Activated B cell treated with CpG ODN at 0.5 μM for 24 hours (primary cell): ENCODE measurements at regions not wholly inside any gene's neighbourhood (a gene's known extent, or its start where the extent isn't known, plus 50 kb on each side); places are given as distances from the start of the nearest gene placed in this dataset.

Source experiments
- ATAC-seq: fragments of 200-7000 bp; cut with Tn5 transposase; one replicate; pipeline ENCODE4 v1.10.0; 2021; ENCODE audit warnings: low read depth, mild to moderate bottlenecking, moderate library complexity
- CTCF ChIA-PET: fragments of 350-600 bp; sonication (Branson Sonifier 250); formaldehyde crosslinking; loops from one replicate; lab custom pipeline; 2021; ENCODE audit warnings: antibody characterized with exemption; lab: Charles Lee
- POLR2A ChIA-PET: fragments of 350-600 bp; sonication (Branson Sonifier 250); formaldehyde crosslinking; loops from one replicate; lab custom pipeline; 2021; ENCODE audit warnings: antibody characterized with exemption; lab: Charles Lee
- DNase-seq: peaks from one replicate; pipeline ENCODE4 v3.0.0; 2022
- H3K27ac Mint-ChIP-seq: one replicate; pipeline ENCODE4 v1.8.0; 2020; ENCODE audit warnings: mixed read lengths
- H3K27me3 Mint-ChIP-seq: one replicate; pipeline ENCODE4 v1.8.0; 2021; ENCODE audit warnings: mixed read lengths
- H3K36me3 Mint-ChIP-seq: one replicate; pipeline ENCODE4 v1.8.0; 2021; ENCODE audit warnings: low read depth, mixed read lengths
- H3K4me1 Mint-ChIP-seq: one replicate; pipeline ENCODE4 v1.8.0; 2021; ENCODE audit warnings: mixed read lengths
- H3K4me3 Mint-ChIP-seq: one replicate; pipeline ENCODE4 v1.8.0; 2020; ENCODE audit warnings: mild to moderate bottlenecking, mixed read lengths
- H3K9me3 Mint-ChIP-seq: one replicate; pipeline ENCODE4 v1.8.0; 2020; ENCODE audit warnings: mixed read lengths
- CTCF ChIP-seq: fragments of 200-600 bp; IDR thresholded peaks from one replicate; pipeline ENCODE4 v1.8.0; 2022; ENCODE audit warnings: antibody characterized with exemption, mild to moderate bottlenecking
- intact Hi-C: fragments of 100-400 bp; cut with micrococcal nuclease; formaldehyde crosslinking; loops from one replicate; pipeline ENCODE4 v1.15.1; 2024

GRCh38 chr5:8660133-8660893 lies 791.4 kb downstream of the MTRR start:
- ATAC-seq (no peak), DNase-seq (no peak)
- Mint-ChIP-seq H3K27ac (no peak overlapping the region), H3K4me3 (no peak overlapping the region), H3K4me1 (no peaks in the 10 kb centered on the region), H3K9me3 (no peaks in the 10 kb centered on the region), H3K36me3 (no peaks in the 10 kb centered on the region), H3K27me3 (no peaks in the 10 kb centered on the region)
- intact Hi-C loops, result no loop called here
- TF ChIP-seq CTCF, result no peak
- ChIA-PET CTCF (no interaction called here), POLR2A (no interaction called here)

DNA sequence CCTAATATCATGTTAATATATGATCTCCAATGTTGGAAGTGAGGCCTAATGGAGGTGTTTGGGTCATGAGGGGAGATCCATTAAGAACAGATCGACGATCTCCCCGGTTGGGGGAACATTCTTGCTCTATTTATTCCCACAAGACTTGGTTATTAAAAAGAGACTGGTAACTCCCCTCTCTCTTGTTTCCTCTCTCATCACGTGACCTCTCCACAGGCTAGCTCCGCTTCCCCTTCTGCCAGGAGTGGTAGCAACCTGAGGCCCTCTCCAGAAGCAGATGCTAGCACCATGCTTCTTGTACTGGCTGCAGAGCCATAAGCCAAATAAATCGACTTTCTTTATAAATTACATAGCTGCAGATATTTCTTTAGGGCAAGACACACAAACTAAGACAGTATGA lies 794.4 kb downstream of the MTRR start:
- ATAC-seq, result no peak
- Mint-ChIP-seq H3K27me3 (no peaks in the 10 kb centered on the region), H3K27ac (no peak overlapping the region), H3K9me3 (no peaks in the 10 kb centered on the region), H3K36me3 (no peaks in the 10 kb centered on the region), H3K4me1 (no peaks in the 10 kb centered on the region), H3K4me3 (no peak overlapping the region)
- ChIA-PET CTCF (no interaction called here), POLR2A (no interaction called here)
- TF ChIP-seq CTCF, result no peak
- no peak for DNase-seq
- intact Hi-C loops, result no loop called here

DNA sequence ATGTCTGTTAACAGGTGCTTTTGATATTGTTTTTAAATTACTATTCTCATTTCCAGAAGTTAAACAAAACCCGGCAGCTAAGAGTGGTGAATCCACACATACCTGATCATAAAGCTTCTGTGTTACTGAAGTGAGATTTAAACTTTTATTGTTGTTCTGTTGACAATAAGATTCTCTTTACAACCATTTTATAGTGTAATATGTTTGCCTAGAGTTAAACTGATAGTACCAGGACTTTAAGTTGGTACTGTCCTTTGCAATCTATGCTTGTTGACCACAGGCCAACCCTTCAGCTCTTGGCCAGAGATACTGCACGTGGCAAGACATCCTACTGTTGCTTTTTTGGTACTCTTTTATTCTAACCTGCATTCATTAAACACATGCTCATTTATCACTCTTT lies 806.2 kb downstream of the MTRR start:
- no peak overlapping the region for H3K4me3 Mint-ChIP-seq
- H3K27me3 Mint-ChIP-seq, result no peaks in the 10 kb centered on the region
- no peak for DNase-seq
- H3K9me3 Mint-ChIP-seq, result peaks cover 6% of the 10 kb centered on the region
- intact Hi-C loops, result no loop called here
- no peak for TF ChIP-seq CTCF
- H3K4me1 Mint-ChIP-seq, result no peaks in the 10 kb centered on the region
- POLR2A ChIA-PET, result no interaction called here
- CTCF ChIA-PET, result no interaction called here
- ATAC-seq, result no peak
- H3K36me3 Mint-ChIP-seq, result no peaks in the 10 kb centered on the region
- H3K27ac Mint-ChIP-seq, result no peak overlapping the region

- H3K9me3 Mint-ChIP-seq, result peaks cover 6% of the 10 kb centered on the region
- no peak overlapping the region for H3K27ac Mint-ChIP-seq
- intact Hi-C loops, result no loop called here
- ATAC-seq (no peak), DNase-seq (no peak)
- H3K4me3 Mint-ChIP-seq, result no peak overlapping the region
- TF ChIP-seq CTCF, result no peak
- H3K27me3 Mint-ChIP-seq, result no peaks in the 10 kb centered on the region
- ChIA-PET CTCF (no interaction called here), POLR2A (no interaction called here)
- no peaks in the 10 kb centered on the region for H3K4me1 Mint-ChIP-seq
- H3K36me3 Mint-ChIP-seq, result no peaks in the 10 kb centered on the region
Measured at GRCh38 chr5:8676695-8677094, 807.7 kb downstream of the MTRR start.

DNA sequence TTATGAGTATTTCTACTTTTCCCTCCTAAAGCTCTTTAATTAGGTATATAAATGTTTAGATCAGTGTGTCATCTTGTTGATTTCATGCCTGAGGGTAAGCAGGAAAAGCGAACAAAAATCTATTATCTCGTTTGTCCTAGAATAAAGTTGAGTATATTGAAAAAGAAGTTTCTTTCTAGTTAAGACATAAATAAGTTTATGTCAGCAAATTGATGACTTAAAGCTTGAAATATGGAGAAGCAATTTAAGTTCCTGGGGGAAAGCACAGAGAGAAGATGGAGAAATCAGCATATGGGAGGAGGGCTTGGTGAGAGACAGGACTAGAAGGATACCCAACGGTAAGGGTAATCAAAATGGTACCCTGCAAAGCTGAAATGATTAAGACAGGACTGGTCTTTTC lies 813.4 kb downstream of the MTRR start:
- no peak overlapping the region for H3K4me3 Mint-ChIP-seq
- H3K9me3 Mint-ChIP-seq, result peaks cover 6% of the 10 kb centered on the region
- ChIA-PET CTCF (no interaction called here), POLR2A (no interaction called here)
- ATAC-seq, result no peak
- H3K27me3 Mint-ChIP-seq, result no peaks in the 10 kb centered on the region
- no peak for DNase-seq
- no peaks in the 10 kb centered on the region for H3K4me1 Mint-ChIP-seq
- intact Hi-C loops, result no loop called here
- H3K36me3 Mint-ChIP-seq, result no peaks in the 10 kb centered on the region
- no peak overlapping the region for H3K27ac Mint-ChIP-seq
- TF ChIP-seq CTCF, result no peak
